SK-N-SH treated with all-trans-retinoic acid at 6 μM for 48 hours (cell line): ENCODE measurements at regions not wholly inside any gene's neighbourhood (a gene's known extent, or its start where the extent isn't known, plus 50 kb on each side); places are given as distances from the start of the nearest gene placed in this dataset.
"Not testable (repeated sequence)": the region's sequence is repeated elsewhere in the genome, so short reads cannot be mapped to it uniquely, and the experiment has no call there.

Source experiments
- CREB5 ChIP-seq: fragments of 250-450 bp; sonication (Bioruptor Pico); IDR thresholded peaks from 2 replicates; pipeline ENCODE4 v1.5.1; 2020; ENCODE audit warnings: low read depth, mild to moderate bottlenecking, moderate library complexity
- RARB ChIP-seq: fragments of 250-450 bp; sonication (Bioruptor Pico); IDR thresholded peaks from 2 replicates; pipeline ENCODE4 v1.8.0; 2021; ENCODE audit warnings: mild to moderate bottlenecking, moderate library complexity
- ZNF8 ChIP-seq: fragments of 450-650 bp; formaldehyde crosslinking; IDR thresholded peaks from 2 replicates; pipeline ENCODE4 v1.5.0; 2020; ENCODE audit warnings: mild to moderate bottlenecking, moderate library complexity

GRCh38 chr9:18305167-18305806 is 168.7 kb upstream of the ADAMTSL1 start:
- not testable (repeated sequence) for TF ChIP-seq ZNF8, RARB, CREB5 (CRISPR knock-in tag)
